Muscle of arm (tissue), 1 donor: ENCODE measurements at regions not wholly inside any gene's neighbourhood (a gene's known extent, or its start where the extent isn't known, plus 50 kb on each side); places are given as distances from the start of the nearest gene placed in this dataset.
A peak's percentile ranks its signal among the peaks of the same experiment; 100 is the strongest.
"Not testable (repeated sequence)": the region's sequence is repeated elsewhere in the genome, so short reads cannot be mapped to it uniquely, and the experiment has no call there.

ENCODE experiments used
- DNase-seq: peaks from one replicate; pipeline ENCODE4 v3.0.0-alpha.2; 2013

DNA sequence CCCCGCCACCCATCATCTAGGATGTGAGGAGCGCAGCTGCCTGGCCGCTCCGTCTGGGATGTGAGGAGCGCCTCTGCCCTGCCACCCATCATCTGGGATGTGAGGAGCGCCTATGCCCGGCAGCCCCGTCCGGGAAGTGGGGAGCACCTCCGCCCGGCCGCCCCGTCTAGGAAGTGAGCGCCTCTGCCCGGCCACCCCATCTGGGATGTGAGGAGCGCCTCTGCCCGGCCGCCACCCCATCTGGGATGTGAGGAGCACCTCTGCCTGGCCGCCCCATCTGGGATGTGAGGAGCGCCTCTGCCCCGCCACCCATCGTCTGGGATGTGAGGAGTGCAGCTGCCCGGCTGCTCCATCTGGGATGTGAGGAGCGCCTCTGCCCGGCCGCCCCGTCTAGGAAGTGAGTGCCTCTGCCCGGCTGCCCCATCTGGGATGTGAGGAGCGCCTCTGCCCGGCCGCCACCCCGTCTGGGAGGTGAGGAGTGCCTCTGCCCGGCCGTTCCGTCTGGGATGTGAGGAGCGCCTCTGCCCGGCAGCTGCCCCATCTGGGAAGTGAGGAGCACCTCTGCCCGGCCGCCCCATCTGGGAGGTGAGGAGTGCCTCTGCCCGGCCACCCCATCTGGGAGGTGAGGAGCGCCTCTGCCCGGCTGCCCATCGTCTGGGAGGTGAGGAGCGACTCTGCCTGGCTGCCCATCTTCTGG, 1086.5 kb downstream of the TYW1 start:
- DNase-seq = not testable (repeated sequence)

DNA sequence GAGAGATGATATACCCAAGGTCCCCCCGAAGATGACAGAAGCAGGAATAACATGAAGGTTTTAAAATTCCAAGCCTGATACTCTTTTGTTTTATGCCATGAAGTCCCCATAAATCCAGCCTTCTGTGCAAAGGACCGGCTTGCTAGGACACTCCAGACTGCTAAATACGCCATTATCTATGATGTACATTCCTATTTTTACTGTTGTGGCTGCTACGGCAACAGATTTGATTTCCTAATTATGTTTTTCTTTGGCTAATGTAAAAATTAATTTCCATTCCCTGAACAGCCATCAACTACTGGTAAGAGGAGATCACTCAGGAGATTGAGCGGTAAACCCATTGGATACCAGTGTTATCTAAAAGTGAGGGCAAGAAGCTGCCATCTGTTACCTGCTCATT, 1090.8 kb downstream of the TYW1 start:
- no peak for DNase-seq

DNA sequence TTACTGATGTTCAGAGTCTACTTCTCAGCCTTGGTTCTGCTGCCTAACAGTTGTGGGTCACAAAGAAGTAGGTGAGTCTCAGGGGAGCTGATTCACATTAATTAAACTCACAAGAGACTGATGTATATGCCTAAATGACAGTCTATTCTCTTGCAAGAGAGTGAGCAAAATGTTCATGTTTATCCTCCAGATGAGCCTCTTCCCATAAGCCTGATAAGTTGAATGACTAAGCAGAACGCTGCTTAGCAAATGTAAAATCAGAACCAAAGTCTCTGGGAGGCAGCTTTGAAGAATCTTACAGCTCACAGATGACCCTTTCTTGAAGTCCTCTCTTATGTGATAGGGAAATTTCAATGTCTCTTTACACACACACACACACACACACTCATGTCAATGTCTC, 1092.2 kb downstream of the TYW1 start:
- DNase-seq = no peak

DNA sequence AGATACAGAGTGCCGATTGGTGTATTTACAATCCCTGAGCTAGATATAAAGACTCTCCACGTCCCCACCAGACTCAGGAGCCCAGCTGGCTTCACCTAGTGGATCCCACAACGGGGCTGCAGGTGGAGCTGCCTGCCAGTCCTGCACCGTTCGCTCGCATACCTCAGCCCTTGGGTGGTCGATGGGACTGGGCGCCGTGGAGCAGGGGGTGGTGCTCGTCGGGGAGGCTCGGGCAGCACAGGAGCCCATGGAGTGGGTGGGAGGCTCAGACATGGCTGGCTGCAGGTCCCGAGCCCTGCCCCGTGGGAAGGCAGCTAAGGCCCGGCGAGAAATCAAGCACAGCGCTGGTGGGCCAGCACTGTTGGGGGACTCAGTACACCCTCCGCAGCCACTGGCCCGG, 1093.6 kb downstream of the TYW1 start:
- not testable (repeated sequence) for DNase-seq

DNA sequence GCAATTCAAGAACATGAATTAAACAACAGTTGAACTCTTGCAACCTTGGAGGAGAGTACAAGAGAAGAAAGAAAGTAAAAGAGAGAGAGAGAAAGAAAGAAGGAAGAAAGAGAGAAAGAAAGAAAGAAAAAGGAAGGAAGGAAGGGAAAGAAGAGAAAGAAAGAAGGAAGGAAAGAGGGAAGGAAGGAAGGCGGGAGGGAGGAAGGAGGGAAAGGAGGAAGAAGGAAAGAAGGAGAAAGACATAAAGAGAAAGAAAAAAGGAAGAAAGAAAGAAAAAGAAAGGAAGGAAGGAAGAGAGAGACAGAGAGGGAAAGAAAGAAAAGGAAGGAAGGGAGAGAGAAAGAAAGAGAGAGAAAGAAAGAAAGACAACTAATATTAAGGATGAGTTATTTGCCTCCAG, 1106.7 kb downstream of the TYW1 start:
- no peak for DNase-seq

DNA sequence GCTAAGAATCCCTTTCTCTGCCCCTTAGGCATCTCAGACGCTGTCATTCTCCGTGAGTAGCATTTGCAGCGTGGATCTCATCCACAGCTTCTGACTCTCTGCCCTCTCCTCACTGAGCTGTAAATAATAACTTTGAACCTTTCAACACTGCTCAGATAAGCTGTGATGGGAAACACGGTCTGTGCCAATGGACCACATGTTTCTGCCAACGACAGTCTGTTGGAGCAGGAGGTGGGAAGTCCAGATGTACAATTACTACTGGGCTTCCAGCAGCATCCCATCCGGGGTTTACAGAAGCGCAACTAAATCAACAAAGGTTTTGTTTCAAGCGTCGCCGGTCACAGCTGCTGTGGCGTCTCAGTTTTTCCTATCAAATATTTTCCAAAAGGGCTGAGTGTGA, 1110.6 kb downstream of the TYW1 start:
- peak; percentile 31 for DNase-seq

DNA sequence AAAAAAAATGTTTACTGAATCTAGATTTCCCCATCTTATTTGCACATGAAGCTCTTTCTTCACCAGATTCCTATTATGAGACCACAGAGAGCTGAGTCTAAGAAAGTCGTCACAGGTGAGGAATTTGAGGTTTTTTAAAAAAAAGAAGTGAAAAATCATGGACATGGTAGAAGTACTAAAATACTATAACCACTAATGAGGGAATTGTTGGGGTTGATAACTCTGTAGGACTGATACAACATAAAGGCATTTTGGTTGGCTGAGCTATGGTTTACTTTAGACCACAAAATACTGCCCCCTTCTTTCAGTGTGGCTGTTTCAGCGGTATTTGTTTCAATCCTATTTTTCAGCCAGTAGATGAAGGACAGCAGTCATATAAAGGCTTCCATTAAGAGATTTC, 1111.3 kb downstream of the TYW1 start:
- DNase-seq = no peak

DNA sequence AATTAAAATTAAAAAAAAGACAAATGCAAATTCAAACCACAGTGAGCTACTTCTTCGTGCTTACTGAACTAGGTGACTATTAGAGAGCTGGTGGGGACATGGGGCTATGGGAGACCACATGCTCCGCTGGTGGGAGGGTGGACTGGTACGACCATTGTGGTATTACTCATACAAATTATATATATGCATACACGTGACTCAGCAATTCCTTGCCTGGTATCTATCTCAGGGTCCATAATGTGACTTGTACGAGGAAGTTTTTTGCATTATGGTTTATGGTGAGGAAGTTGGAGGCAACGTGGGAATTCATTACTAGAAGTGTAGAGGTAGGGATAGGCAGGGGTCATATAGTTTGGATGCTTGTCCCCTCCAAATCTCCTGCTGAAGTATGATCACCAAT, 1112.7 kb downstream of the TYW1 start:
- no peak for DNase-seq

DNA sequence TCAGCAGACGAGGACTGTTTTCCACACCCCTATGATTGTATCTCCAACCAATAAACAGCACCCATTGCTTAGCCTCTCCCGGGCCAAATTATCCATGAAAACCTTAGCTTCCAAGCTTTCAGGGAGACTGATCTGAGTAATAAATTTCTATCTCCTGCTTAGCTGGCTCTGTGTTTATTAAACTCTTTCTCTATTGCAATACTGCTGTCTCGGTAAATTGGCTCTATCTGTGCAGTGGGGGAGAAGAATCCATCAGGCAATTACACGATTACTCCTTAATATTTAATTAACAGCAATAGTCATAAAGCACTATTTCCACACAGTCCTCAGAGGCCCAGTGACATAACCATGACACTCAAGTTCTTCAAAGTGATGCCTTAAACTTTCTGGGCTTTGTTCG, 1122.8 kb downstream of the TYW1 start:
- DNase-seq = no peak

DNA sequence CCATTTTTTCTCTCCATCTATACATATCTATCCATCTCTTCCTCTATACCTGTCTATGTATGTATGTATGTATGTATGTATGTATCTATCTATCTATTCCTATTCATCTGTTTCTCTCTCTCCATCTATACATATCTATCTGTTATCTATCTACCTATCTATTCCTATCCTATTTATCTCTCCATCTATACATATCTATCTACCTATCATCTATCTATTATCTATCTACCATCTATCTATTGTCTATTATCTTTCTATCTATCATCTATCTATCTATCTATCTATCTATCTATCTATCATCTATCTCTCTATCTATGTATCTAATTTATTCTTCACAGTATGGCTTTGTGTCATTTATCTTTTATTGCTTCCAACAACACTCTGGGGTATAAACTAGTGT, 1124.4 kb downstream of the TYW1 start:
- no peak for DNase-seq

DNA sequence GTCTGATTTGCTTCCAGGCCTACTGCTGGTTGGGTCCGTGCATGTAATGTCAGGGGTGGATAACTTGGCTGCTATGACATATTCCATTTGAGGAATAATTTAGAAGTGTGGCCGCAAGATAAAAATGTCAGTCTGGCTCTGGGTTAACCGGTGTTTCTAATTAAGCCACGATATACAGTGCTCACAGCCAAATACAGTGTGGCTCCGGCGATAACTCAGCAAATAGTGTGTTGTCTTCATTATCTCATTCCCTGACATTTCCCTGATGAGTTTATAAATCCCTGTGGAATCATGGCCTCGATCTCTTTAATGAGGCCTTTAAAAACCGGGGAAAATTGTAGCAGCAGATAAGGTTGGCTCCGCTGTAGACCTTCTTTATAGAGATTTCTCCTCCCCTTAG, 1125.0 kb downstream of the TYW1 start:
- DNase-seq = no peak

DNA sequence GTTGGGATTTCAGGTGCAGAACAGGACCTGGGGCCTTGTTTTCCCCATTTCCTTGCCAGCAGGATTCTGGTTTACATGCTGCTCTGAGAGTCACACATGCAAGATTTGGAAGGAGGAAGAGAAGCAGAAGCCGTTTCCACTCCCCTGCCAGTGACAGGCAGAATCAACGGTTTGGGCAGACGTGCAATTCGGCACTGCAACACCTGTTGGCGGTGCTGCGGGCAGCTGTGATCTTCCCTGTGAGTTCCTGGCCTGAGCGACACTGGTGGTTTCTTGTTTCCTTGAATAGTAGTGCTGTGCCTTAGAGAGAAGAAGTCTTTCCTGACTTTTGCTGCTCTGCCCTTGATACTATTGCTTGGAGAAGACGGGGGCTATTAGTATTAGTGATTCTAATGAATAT, 1126.2 kb downstream of the TYW1 start:
- DNase-seq = no peak

DNA sequence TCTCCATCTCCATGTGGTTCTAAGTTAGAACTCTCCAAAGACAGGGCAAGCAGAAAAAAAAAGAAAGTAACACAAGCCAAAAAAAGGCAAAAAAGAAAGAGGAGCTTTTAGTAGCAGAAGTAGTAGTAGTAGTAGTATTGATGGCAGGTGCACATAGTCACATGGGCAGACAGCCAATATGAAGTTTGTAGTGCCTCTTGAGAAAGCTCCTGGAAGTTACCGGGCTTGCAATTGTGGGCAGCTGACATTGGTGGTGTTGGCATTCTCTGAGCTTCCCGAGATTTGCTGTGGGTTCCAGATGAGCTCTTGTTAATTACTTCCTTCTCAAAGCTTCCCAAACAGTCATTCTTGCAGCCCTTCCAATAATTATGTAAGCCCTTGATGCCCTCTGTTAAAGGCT, 1128.5 kb downstream of the TYW1 start:
- DNase-seq = no peak

DNA sequence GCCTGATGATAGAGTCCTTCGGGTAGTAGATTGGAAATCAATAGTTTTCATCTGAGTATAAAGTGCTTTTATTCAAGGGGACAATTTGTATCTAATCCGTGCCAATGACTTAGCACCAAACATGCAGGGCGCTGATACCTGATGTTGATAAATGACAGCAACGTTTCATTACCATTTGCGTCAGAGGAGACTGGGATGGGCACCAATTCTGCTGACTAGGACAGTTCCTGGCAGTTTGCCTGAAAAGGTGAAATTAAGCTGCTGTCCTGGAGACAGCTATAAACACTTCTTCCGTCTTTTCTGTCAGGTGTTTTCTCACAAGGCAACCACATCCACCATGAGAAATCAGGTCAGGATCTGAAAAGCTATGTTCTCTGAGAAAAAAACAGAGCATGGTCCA, 1136.4 kb downstream of the TYW1 start:
- no peak for DNase-seq

DNA sequence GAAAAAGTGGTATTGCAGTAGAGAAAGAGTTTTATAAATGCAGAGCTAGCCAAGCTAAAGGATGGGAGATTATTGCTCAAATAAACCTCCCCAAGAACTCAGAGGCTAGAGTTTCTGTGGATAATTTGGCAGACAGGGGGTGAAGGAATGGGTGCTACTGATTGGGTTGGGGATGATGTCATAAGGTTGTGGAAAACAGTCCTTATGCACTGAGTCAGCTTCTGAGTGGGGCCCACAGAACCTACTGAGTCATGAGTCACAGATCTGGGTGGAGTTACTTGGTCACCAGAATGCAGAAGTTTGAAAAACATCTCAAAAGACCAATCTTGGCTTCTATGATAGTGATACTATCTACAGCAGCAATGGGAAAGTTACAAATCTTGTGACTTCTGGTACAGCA, 1146.7 kb downstream of the TYW1 start:
- DNase-seq = no peak

DNA sequence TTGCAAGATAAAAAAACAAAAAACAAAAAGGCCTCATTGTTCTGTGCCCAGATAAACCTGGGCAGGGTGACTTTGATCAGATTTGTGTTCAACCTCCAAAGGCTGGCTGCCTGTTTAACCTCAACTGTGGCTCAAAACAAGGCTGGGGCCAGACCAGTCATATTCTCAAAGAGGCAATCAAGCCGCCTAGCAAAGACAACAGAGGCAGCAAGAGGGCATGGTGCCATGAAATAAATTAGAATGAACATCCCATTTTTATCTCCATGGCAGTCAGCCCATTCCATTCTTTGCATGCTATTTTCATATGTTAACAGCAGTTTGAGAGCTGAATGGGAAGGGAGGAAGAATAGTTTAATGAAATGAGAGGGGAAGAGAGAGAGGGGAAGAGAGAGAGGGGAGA, 1150.3 kb downstream of the TYW1 start:
- DNase-seq = no peak

DNA sequence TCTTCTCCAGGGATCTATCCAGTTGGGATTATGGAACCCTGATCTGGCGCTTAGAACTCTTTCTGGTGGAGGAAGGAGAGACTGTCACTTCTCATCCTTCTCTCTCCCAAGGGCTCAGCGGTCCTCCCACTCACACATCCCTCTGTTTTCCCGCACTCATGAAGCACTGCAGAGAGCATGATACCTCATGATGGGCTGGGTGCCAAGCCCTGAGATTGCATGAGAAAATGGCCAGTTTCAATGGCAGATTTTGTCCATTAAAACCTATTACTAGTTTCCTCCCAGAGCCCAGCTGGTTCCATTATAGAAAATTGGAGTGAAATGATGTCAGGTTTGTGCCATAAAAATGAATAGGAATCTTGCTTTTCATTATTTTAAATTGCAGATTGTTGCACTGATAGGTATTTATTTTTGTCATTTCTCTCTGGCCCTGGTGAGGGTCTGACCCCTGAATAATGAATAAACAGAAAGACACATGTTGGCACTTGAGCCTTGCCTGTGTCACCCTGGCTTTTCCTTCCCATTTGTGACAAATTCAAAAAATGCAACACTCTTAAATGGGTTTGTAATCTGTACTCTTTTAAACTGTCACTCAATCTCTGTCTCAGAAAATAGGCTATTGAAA, 1151.1 kb downstream of the TYW1 start:
- no peak for DNase-seq

DNA sequence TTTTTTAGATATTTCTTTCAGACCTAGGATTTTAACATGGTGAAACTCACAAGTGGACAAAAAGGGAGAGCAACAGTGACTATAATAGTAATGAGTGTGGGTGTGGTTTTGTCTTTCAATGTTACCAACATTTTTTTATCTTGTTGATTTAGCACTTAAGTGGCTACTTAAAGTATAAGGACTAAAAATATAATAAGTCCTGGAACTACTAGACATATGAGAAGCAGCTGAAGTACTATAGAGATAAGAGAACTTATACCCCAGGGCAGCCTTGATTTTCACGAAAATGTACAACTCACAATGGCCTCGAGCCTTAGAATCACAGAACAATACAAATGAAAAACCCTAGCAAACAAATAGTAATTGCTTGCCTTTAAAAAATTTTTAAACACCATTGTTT, 1151.8 kb downstream of the TYW1 start:
- no peak for DNase-seq

DNA sequence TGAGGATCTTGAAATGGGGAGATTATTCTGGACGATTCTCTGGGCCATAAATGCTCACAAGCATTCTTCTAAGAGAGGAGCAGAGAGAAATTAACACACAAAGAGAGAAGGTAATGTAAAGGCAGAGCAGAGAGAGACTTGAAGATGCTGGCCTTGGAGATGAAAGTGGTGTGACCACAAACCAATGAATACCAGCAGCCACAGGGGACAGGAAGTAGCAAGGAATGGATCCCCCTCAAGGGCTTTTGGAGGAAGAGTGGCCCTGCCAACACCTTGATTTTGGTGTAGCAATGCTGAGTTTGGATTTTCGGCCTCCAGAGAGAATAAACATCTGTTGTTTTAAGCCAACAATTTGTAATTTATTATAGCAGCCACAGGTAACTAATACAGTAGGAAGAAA, 1155.6 kb downstream of the TYW1 start:
- DNase-seq = no peak

DNA sequence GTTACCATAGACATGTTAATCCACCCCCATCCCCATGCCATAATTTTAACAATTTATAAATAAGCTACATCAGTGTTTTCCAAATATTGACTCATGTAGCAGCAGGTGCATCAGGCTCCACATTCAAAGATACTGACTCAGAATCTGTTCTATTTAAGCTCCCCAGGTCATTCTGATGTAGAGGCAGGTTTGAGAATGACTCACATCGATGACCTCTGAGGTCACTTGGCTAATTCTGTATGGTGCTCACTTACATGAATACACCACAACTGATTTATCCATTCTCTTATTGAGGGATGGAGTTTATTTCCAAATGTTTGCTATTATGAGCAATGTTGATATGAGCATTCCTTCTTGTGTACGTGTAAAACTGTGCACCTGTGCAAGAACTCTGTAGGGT, 1159.0 kb downstream of the TYW1 start:
- DNase-seq = no peak

DNA sequence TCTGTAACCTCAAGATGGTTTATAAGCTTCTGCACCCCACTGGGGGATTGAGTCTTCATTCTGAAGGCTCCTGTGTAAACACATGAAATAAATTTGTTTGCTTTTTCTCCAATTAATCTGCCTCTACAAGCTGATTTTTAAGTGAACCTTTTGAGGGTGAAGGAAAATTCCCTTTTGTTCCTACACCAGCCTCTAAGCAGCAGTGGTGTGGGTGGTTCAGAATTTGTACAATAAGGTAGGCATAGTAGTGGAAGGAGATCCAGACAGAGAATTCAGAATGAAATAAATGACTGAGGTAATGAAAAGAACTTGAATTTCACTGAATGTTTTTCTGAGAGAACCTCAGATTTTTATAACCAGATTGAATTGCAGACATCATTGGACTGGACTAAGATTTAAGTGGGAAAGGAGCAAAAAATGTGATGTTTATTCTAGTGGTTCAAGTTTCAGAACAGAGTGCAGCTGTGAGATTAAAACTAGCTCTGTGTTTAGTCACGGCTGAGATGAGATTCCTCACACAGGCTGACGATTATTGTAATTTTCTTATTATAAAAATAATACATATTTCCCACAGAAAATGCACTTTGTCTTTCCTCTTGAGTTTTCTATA, 1162.2 kb downstream of the TYW1 start:
- DNase-seq = no peak

DNA sequence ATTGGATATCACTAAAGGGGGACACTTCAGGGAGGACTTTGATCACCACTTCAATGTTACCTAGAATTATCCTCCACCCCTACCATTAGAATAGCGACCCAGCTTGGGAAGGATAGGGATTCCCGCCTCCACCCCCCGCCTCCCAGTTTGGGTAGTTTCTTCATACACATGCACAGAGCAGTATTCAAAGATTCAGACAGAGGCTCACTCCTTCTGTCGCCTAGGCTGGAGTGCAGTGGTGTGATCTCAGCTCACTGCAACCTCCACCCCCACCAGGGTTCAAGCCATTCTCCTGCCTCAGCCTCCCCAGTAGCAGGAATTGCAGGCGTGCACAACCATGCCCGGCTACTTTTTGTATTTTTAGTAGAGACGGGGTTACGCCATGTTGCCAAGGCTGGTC, 1166.1 kb downstream of the TYW1 start:
- no peak for DNase-seq

DNA sequence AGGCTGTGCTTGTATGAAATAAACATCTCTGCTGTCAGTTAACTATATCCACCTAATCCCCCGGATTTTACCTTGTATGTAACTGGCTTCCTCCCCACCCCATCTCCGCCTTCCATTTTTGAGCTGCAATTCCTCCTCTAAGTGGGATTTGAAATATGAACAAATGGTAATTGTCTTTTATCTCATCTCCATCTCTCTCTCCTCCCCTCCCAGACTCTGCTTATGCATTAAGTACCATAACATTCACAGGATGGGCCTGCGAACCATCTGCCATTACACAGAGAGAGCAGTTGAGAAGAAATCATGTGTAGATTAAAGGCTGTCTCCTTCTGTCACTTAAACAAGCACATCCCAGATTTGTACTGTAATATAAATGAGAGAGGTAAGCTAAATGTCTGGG, 1169.9 kb downstream of the TYW1 start:
- DNase-seq = no peak

DNA sequence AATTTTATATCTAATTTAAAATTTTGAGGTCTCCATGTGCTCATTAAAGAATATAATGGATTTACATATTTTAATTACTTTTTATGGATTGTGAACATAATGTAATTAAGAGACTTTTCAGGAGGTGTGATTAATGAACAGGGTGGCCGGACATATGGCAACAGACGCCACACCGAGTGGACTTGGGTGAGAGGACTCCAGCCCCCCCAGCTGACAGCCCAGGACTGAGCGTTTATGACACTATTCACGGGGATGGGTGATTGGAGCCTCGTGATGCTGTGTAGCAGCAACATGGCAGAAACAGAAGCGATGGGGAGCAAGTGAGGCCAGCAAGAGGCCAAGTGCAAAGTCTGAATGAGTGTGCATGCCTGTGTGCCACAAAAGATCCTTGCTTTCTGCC, 1176.9 kb downstream of the TYW1 start:
- DNase-seq = no peak
